GM18951 (cell line): ENCODE measurements at regions not wholly inside any gene's neighbourhood (a gene's known extent, or its start where the extent isn't known, plus 50 kb on each side); places are given as distances from the start of the nearest gene placed in this dataset.

Source experiments
- POLR2A ChIP-seq: IDR thresholded peaks from 4 replicates; pipeline ENCODE4 v1.6.1; 2011; ENCODE audit warnings: mild to moderate bottlenecking; ENCODE audit not compliant: insufficient read length, insufficient read depth; ENCODE audit errors: extremely low read depth
- in situ Hi-C: fragments of 300-500 bp; cut with MboI; formaldehyde crosslinking; loops from one replicate; pipeline ENCODE4 v1.12.0; 2022; ENCODE audit warnings: low sequenced_read_pairs, mixed read lengths, inconsistent platforms; ENCODE audit not compliant: unreplicated experiment

DNA sequence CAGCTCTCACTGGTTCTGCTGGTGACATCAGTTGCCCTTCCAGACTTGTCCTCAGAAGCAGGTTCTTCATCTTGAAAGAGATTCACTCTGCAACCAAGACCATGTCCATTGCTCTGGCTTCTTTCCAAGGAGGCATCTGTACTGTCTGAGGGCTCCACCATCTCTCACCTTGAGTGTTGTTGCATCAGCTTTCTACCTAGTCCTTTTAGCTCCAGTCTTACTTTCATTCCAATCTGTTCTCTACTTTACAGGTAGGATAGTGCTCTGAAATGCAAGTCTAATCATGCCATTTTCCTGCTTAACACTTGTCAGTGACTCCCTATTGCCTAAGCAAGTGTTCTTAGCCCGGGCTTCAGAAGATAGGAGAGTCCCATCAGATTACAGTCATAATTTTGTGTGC lies 117.7 kb downstream of the EN1 start:
- no peak for TF ChIP-seq POLR2A
- in situ Hi-C loops = no loop called here

DNA sequence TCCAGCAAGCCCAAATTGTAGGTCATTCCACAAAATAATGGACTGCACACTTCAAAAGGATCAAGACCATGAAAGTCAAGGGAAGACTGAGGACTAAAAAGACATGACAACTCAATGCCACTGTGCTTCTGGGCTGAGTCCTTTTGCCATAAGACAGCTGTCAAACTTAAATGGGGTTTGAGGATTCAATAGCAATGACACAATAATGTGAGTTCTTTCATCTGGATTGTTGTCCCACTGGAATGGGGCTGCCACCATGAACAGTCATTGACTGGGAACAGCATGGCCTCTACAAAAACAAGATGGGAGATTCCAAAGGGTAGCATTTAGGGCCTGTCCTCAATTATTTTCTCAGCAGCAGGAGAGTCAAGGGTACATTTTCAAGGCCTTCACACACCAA lies 118.5 kb downstream of the EN1 start:
- in situ Hi-C loops = no loop called here
- no peak for TF ChIP-seq POLR2A

DNA sequence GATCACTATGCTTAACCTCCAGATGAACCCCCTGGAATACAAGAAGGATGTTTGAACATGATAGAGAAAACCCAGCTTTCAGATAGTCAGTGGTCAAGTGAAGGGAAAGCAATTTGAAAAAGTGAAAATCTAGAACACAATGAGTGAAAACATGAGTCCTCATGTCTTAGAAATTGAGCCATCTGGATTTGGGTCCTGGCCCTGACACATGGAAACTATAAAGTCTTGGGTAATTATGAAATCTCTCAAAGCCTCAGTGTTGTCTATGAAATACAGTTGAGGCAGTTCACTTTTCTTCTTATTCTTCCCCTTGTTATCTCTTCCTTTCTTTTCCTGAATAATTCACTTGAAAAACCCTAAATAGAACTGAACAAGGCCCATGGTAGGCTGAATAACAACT lies 120.6 kb downstream of the EN1 start:
- in situ Hi-C loops = no loop called here
- TF ChIP-seq POLR2A = no peak

DNA sequence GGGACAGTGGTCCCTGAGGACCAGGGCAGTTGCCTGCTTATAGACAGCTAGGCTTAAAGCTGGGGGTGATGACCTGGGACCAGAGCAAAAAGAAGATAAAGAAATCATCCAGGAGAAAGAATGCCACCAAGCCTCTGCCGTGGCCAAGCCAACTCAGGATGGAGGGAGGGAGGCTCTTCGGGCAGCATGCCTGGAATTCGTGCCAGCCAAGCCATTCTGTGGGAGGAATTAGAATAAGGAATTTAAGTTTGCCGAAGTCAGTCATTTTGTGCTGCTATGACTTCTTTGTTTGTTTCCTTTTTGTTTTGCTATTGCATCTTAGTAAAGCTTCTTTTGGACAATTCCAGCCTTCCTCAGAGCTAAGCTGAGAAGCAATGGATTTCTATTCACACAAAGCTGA lies 124.1 kb downstream of the EN1 start:
- in situ Hi-C loops = no loop called here
- no peak for TF ChIP-seq POLR2A

DNA sequence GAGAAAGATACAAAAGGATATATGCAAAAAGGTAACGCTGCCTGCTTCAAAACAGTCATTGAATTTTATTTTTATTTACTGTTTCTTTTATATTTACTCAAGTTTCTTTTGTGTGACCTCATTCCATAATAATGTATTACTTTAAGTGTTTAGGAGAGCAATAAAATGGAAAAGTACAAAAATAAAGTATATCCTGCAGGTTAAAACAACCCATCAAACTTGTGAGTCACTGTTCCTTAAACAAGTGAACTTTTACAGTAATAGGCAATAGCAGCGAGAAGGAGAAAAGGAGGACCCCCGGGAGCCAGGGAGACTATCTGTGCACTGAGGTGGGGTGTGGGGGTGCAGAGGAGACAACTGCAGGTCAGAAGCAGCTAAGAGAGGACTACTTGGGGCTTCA lies 124.5 kb downstream of the EN1 start:
- no peak for TF ChIP-seq POLR2A
- in situ Hi-C loops = no loop called here

DNA sequence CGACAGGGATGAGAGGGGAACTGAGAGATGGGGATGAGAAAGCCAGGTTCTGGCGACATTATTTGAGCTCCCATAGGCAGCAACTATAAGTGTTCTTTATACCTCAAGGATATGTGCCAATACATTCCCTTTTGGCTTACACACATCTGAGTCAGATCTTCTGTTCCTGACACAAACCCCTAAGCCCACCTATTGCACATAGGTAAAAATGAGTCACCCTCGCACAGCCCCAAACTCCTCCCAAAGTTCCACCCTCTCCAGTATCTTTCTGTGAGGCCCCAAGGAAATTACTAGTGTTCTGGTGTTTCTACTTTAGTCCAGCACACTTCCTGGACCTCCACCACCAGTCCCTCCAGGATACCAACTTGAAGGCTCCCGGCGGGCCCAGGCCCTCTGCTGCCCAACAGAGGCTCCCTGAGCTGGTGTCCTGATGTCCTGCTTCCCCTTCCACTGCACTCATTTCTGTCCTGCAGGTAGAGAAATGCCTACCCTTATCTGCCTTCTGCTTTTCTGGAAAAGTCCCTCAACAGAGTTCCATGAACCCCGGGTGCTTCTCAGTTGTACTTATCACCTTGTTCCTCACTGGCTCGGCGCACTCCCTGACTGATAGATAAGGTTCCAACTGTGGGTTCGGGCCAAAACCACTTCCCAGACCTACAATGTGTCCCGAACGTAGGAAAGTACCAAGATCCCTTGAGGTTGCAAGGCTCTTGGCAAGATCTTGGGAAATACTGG lies 125.5 kb downstream of the EN1 start:
- in situ Hi-C loops = no loop called here
- TF ChIP-seq POLR2A = no peak

DNA sequence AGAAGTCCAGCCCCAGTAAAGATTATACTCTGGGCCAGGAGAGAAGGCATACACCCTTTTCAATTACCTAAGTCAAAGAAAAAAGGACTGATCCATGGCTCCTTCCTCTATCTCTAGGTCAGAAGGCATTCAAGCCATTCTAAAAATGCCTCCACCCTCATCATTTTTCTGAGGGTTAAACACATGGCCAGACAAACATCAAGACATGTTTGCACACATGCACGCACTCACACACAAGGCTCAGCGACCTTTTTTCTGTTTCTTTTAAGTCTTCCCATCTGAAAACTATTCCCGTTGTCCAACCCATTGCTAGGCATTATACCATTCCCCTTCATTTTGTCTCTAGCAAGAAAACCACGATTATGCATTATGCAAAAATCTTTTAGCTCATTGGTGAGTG lies 126.6 kb downstream of the EN1 start:
- in situ Hi-C loops = no loop called here
- TF ChIP-seq POLR2A = no peak

DNA sequence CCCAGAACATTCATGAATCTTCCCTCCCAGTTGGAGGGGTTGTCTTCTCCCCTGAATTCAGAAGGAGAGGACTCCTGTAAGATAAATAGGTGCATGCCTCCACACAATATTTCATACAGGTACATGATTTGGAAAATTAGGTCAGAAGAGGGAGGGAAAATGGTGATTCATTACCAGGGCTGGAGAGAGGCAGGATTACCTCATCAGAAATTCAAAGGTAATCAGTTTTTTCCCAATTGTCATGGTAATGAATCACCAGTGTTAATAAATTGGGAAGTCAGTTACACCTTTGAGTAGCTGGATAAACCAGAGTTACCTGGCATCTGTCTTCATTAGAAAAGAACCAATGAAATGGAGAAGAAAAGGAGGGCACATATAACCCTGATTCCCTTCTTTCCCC lies 128.5 kb downstream of the EN1 start:
- in situ Hi-C loops = no loop called here
- TF ChIP-seq POLR2A = no peak

DNA sequence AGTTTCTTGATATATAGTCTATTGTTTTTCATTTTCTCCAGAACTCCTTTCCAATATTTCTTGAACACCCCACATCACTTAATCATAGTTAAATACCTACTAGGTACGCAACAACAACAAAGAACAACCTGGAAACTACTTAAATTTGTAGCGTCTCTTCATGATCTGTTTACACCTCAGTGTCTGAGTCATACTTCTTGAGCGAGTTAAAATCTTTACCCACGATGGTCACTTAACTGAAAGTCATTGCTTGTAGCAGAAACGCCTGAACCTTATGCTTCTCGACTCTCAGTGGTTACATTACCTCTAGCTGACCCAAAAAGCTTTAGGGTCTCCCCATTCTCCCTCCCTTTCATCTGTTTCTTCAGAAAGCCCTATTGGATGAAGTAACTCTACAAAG lies 131.3 kb downstream of the EN1 start:
- no peak for TF ChIP-seq POLR2A
- in situ Hi-C loops = no loop called here

DNA sequence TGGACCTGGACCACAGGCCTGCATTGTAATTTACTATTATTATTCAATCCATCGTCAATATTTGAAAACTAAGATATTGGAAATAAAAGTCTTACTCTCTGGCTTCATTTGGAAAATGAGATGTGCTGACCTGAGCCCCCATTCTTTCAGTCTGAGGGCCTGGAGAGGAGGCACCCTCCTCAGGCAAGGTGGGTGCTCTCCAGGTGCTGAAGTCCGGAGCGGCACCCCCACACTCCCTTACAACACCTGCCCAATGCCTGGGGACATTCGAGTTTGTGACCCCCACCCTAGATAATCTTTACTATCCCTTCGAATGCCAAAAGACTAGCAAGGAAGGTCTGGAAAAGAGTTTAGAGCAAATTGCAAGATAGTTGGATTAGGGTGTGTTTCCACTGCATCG lies 133.3 kb downstream of the EN1 start:
- in situ Hi-C loops = no loop called here
- no peak for TF ChIP-seq POLR2A

DNA sequence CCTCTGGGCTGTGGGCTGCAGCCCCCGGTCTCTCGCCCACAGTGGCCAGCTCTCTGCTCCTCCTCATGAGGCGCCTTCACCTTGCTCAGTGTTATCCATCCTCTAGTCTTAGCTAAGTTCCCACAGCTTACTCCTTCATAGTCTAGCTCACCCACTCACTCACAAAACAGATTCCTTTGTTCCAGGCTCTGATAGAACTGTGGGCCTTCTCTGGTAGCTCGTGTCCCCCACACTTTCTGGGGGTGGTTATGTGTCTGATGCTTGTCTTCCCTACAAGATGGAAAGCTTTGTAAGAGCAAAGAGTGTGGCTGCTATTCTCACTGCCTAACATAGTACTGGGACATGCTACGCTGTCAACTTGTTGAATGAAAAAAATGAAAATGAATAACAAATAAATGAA lies 135.8 kb downstream of the EN1 start:
- in situ Hi-C loops = no loop called here
- no peak for TF ChIP-seq POLR2A

DNA sequence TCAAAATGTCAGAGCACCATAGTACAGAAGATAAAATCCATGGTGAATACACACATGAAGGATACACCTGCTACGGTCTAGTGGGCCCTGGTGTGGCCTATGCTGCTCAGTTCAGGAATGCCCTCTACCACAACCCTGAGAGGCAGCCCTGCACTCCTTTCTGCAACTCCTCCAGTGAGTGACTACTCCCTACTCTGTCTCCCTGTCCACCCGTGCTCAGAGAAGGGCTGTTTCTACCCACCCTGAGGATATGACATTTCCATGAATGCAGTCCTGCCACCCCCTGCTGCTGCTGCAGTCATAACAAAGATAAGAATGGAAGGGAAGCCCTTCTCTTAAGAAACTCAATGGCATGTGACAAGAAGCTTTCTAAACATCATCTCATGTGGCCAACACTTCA lies 137.0 kb downstream of the EN1 start:
- TF ChIP-seq POLR2A = no peak
- in situ Hi-C loops = no loop called here

DNA sequence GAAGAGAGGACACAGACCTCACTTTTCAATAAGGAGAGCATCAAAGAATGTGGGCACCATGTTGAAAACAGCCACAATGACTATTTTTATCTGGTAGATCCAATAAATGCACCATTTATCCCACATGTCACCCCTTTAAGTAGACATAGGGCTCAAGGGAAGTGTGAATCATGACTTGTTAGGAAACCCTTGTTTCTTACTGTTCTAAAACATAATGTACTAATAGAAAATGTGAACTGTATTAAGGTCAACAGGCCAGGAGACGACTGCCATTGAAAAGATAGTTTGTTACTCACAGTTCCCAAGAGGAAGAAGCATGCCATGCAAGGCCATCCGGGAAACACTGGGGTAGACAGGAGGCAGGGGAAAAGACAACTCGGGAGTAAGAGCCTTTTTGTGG lies 137.7 kb downstream of the EN1 start:
- TF ChIP-seq POLR2A = no peak
- in situ Hi-C loops = no loop called here

DNA sequence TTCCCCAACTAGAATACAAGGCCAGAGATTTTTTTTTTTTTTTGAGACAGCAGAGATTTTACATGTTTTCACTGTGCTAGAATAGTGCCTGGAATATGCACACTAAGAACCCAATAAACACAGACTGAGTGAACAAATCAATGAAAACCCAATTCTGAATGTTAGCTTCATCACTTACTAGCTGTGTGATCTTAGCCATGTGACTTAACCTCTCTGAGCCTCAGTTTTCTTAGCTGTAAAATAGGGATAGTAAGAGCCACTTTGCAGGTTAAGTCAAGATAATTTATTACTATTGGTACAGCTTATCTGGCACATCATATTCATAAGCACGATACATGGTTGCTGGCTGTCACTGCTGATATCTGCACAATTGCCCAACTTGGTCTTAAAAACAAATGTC lies 140.6 kb downstream of the EN1 start:
- no peak for TF ChIP-seq POLR2A

DNA sequence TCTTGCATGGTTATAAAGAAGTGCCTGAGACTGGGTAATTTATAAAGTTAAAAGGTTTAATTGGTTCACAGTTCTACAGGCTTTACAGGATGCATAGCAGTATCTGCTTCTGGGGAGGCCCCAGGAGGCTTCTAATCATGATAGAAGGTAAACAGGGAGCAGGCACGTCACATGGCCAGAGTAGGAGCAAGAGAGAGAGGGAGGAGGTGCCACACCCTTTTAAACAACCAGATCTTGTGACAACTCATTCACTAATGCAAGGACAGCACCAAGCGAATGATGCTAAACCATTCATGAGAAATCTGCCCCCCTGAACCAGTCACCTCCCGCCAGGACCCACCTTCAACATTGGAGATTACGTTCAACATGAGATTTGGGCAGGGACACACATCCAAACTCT lies 141.1 kb downstream of the EN1 start:
- no peak for TF ChIP-seq POLR2A
- in situ Hi-C loops = no loop called here

More for the DNA sequence above, 140.6 kb downstream of the EN1 start:
- in situ Hi-C loops = no loop called here

DNA sequence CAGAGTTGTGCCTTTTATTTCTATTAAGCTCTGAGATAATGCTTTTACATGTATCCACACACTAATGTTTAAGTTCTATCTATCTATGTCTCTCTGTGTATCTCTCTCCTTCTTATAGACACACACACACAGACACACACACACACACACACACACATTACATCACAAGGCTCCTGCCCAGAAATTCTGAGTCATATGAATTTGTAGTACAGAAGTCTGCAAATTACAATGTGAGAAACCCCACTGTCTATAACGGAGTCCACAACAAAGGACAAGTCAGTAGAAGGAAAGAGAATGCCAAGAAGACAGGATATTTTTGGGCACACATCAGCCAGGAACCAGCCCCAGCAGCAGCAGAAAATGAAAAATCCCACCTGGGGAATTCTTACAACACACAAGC lies 142.4 kb downstream of the EN1 start:
- in situ Hi-C loops = no loop called here
- TF ChIP-seq POLR2A = no peak
